GM12892 (cell line): ENCODE measurements at regions not wholly inside any gene's neighbourhood (a gene's known extent, or its start where the extent isn't known, plus 50 kb on each side); places are given as distances from the start of the nearest gene placed in this dataset.

Experiments used
- POLR2A ChIP-seq: IDR thresholded peaks from 2 replicates; pipeline ENCODE4 v1.6.1; 2011; ENCODE audit warnings: low read depth, low read length, control low read depth
- POLR2AphosphoS5 ChIP-seq: IDR thresholded peaks from 2 replicates; pipeline ENCODE4 v1.6.1; 2011; ENCODE audit warnings: low read depth, low read length, control low read depth
- TAF1 ChIP-seq: IDR thresholded peaks from 2 replicates; pipeline ENCODE4 v1.6.1; 2011; ENCODE audit warnings: low read depth, mild to moderate bottlenecking, control low read depth, low read length, borderline replicate concordance

DNA sequence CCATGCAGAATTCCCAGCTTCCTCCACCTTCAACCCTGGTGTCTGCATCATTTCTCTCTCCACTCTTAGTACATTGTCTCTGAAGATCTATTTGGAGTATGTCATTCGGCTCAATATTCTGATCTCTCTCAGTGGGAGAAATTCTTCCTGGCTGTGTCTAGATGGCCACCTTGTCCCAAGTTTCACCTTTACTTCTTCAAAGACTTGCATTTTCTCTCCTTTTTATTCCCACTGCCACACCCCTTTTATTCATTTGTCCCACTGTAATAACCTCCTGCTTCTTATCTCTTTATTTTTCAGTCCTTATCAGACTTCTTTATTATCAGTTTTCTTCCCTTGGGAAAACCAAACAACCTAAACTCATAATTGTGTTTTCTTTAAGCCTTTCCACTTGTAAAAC, 54.3 kb upstream of the CERS6 start:
- TF ChIP-seq POLR2AphosphoS5 (no peak), TAF1 (no peak), POLR2A (no peak)
